ENCODE measurements at regions not wholly inside any gene's neighbourhood (a gene's known extent, or its start where the extent isn't known, plus 50 kb on each side); places are given as distances from the start of the nearest gene placed in this dataset.

GRCh38 chr5:53783624-53784228 is 223.3 kb downstream of the NDUFS4 start:
- no peaks in the 10 kb centered on the region for H3K36me3 ChIP-seq
- H3K4me3 ChIP-seq: no peak overlapping the region
- no peak overlapping the region for H3K27ac ChIP-seq
- no peak for ATAC-seq
- intact Hi-C loops (cut with DNase I): no loop called here
- TF ChIP-seq POLR2A (IDR thresholded peaks at IDR 0.05) (no peak), CTCF (IDR thresholded peaks at IDR 0.05) (no peak)
- peaks cover 0 to 16% (median 4%) of the 10 kb centered on the region in 12 donors for H3K4me1 ChIP-seq
- WGBS, 4 donors: 83 to 86% (median 84%) methylated on average over 11 of the region's 11 CpGs
- H3K9me3 ChIP-seq: peaks cover 0 to 9% (median 0%) of the 10 kb centered on the region in 12 donors
- no peaks in the 10 kb centered on the region for H3K27me3 ChIP-seq
- no peak for DNase-seq

- Histone ChIP-seq H3K4me1 (peaks cover 0 to 7% (median 1%) of the 10 kb centered on the region in 12 donors), H3K27me3 (no peaks in the 10 kb centered on the region), H3K9me3 (peaks cover 0 to 9% (median 0%) of the 10 kb centered on the region in 12 donors), H3K27ac (no peak overlapping the region), H3K36me3 (no peaks in the 10 kb centered on the region), H3K4me3 (no peak overlapping the region)
- TF ChIP-seq CTCF (IDR thresholded peaks at IDR 0.05) (no peak), POLR2A (IDR thresholded peaks at IDR 0.05) (no peak)
- no peak for DNase-seq
- no peak for ATAC-seq
- intact Hi-C loops (cut with DNase I): no loop called here
- 67 to 70% (median 68%) methylated on average over 6 of the region's 6 CpGs for WGBS, 4 donors
These were observed 224.2 kb downstream of the NDUFS4 start for GRCh38 chr5:53784596-53784995.

GRCh38 chr5:53785924-53786323 is 225.5 kb downstream of the NDUFS4 start:
- intact Hi-C loops (cut with DNase I): no loop called here
- WGBS, 4 donors: 68 to 73% (median 69%) methylated on average over 3 of the region's 3 CpGs
- Histone ChIP-seq H3K27ac (no peak overlapping the region), H3K4me1 (no peaks in the 10 kb centered on the region), H3K4me3 (no peak overlapping the region), H3K9me3 (peaks cover 0 to 9% (median 0%) of the 10 kb centered on the region in 12 donors), H3K36me3 (no peaks in the 10 kb centered on the region), H3K27me3 (no peaks in the 10 kb centered on the region)
- TF ChIP-seq CTCF (IDR thresholded peaks at IDR 0.05): no peak
- TF ChIP-seq POLR2A (IDR thresholded peaks at IDR 0.05): no peak
- ATAC-seq: no peak
- DNase-seq: no peak

- WGBS, 4 donors: 86 to 95% (median 91%) methylated on average over 2 of the region's 2 CpGs
- DNase-seq: no peak
- Histone ChIP-seq H3K36me3 (no peaks in the 10 kb centered on the region), H3K9me3 (peaks cover 0 to 9% (median 0%) of the 10 kb centered on the region in 12 donors), H3K4me3 (no peak overlapping the region), H3K4me1 (no peaks in the 10 kb centered on the region), H3K27me3 (no peaks in the 10 kb centered on the region), H3K27ac (no peak overlapping the region)
- no peak for ATAC-seq
- TF ChIP-seq CTCF (IDR thresholded peaks at IDR 0.05) (no peak), POLR2A (IDR thresholded peaks at IDR 0.05) (no peak)
- intact Hi-C loops (cut with DNase I): no loop called here
These were observed 229.6 kb downstream of the NDUFS4 start for GRCh38 chr5:53790026-53790425.

Data from heart left ventricle (tissue), 16 donors.